Stomach (tissue), 4 donors: ENCODE measurements at regions not wholly inside any gene's neighbourhood (a gene's known extent, or its start where the extent isn't known, plus 50 kb on each side); places are given as distances from the start of the nearest gene placed in this dataset.

Source experiments
- CTCF ChIP-seq, 7 experiments: fragments of 450-650 bp in 4 of 7; fragments of 200-600 bp in 3 of 7; sonication (generic) in 3 of 7; IDR thresholded peaks; one replicate each; pipeline ENCODE4 v1.5.1; 2016 to 2019; ENCODE audit warnings: antibody characterized with exemption in 7 of 7, control low read depth in 2 of 7, mild to moderate bottlenecking in 1 of 7
- POLR2A ChIP-seq, 4 donors: fragments of 450-650 bp; IDR thresholded peaks; one replicate each; pipeline ENCODE4 v1.6.1; 2016; ENCODE audit warnings: antibody characterized with exemption in 4 of 4, control low read depth in 2 of 4, mild to moderate bottlenecking in 1 of 4, moderate library complexity in 1 of 4

- TF ChIP-seq CTCF (IDR thresholded peaks at IDR 0.05) (no peak), POLR2A (IDR thresholded peaks at IDR 0.05) (no peak)
Observed at GRCh38 chr5:87784311-87784710, 371.6 kb upstream of the CCNH start.
